Glutamatergic neuron (in vitro differentiated cells): ENCODE measurements at regions not wholly inside any gene's neighbourhood (a gene's known extent, or its start where the extent isn't known, plus 50 kb on each side); places are given as distances from the start of the nearest gene placed in this dataset.

Experiments
- DNase-seq: peaks from one replicate; pipeline ENCODE4 v3.0.0; 2022
- H3K27ac Mint-ChIP-seq: one replicate; pipeline ENCODE4 v1.8.0; 2020; ENCODE audit warnings: mild to moderate bottlenecking, mixed read lengths, inconsistent platforms; ENCODE audit not compliant: unreplicated experiment
- H3K27me3 Mint-ChIP-seq: one replicate; pipeline ENCODE4 v1.8.0; 2020; ENCODE audit warnings: mild to moderate bottlenecking, moderate library complexity, mixed read lengths, inconsistent platforms; ENCODE audit not compliant: unreplicated experiment
- H3K36me3 Mint-ChIP-seq: one replicate; pipeline ENCODE4 v1.8.0; 2020; ENCODE audit warnings: mild to moderate bottlenecking, mixed read lengths, inconsistent platforms; ENCODE audit not compliant: unreplicated experiment
- H3K4me1 Mint-ChIP-seq: one replicate; pipeline ENCODE4 v1.8.0; 2020; ENCODE audit warnings: mild to moderate bottlenecking, low read depth, mixed read lengths, inconsistent platforms; ENCODE audit not compliant: unreplicated experiment
- H3K4me3 Mint-ChIP-seq: one replicate; pipeline ENCODE4 v1.8.0; 2020; ENCODE audit warnings: mild to moderate bottlenecking, mixed read lengths, inconsistent platforms; ENCODE audit not compliant: unreplicated experiment
- H3K9me3 Mint-ChIP-seq: one replicate; pipeline ENCODE4 v1.8.0; 2020; ENCODE audit warnings: mild to moderate bottlenecking, moderate library complexity, mixed read lengths, inconsistent platforms; ENCODE audit not compliant: unreplicated experiment
- TF ChIP-seq, protein P1 (sequence below): fragments of 200-600 bp; sonication (generic); IDR thresholded peaks from one replicate; pipeline ENCODE4 v1.5.0; 2021; ENCODE audit not compliant: partially characterized antibody, unreplicated experiment

DNA sequence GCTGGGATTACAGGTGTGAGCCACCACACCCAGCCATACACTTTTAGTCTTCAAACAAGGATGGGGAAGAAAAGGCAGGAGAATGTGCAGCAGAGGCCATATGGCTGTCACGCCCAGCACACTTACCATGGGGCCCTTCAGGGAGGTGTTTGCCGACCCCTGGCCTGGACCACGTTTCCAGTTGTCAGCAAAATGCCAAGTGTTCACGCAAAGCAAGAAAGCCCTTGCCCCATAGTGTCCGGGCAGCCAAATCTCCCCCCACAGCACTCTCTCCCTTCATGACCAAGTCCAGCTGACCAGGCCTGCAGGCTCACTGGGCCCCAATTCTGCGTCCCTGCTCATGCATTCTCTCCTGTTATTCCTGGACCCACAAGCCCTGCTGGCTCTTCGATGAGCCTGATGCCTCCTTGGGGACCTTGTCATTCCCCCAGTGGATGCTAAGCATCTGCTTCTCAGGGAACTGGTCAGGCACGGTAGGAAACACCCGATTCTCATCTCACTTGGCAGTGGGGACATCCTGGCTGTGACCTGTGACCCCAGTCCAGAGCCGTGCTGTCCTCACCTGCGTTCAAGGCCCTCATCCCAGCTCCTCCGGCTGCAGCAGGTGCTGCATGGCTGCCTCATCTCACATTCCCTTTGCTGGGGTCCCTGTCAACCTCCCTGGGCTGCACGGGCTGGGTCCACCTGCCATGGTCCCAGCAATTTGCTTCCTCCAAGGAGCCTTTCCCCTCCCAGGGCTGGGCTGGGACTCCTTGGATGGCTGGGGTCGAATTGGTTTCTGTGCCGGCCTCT lies 96.4 kb downstream of the CTTN start:
- DNase-seq = no peak
- peaks cover 4% of the 10 kb centered on the region for H3K4me1 Mint-ChIP-seq
- H3K36me3 Mint-ChIP-seq = peaks cover 4% of the 10 kb centered on the region
- no peak overlapping the region for H3K27ac Mint-ChIP-seq
- no peak overlapping the region for H3K4me3 Mint-ChIP-seq
- TF ChIP-seq, protein P1, sequence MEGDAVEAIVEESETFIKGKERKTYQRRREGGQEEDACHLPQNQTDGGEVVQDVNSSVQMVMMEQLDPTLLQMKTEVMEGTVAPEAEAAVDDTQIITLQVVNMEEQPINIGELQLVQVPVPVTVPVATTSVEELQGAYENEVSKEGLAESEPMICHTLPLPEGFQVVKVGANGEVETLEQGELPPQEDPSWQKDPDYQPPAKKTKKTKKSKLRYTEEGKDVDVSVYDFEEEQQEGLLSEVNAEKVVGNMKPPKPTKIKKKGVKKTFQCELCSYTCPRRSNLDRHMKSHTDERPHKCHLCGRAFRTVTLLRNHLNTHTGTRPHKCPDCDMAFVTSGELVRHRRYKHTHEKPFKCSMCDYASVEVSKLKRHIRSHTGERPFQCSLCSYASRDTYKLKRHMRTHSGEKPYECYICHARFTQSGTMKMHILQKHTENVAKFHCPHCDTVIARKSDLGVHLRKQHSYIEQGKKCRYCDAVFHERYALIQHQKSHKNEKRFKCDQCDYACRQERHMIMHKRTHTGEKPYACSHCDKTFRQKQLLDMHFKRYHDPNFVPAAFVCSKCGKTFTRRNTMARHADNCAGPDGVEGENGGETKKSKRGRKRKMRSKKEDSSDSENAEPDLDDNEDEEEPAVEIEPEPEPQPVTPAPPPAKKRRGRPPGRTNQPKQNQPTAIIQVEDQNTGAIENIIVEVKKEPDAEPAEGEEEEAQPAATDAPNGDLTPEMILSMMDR = no peak
- H3K9me3 Mint-ChIP-seq = peaks cover 8% of the 10 kb centered on the region
- peaks cover 4% of the 10 kb centered on the region for H3K27me3 Mint-ChIP-seq

DNA sequence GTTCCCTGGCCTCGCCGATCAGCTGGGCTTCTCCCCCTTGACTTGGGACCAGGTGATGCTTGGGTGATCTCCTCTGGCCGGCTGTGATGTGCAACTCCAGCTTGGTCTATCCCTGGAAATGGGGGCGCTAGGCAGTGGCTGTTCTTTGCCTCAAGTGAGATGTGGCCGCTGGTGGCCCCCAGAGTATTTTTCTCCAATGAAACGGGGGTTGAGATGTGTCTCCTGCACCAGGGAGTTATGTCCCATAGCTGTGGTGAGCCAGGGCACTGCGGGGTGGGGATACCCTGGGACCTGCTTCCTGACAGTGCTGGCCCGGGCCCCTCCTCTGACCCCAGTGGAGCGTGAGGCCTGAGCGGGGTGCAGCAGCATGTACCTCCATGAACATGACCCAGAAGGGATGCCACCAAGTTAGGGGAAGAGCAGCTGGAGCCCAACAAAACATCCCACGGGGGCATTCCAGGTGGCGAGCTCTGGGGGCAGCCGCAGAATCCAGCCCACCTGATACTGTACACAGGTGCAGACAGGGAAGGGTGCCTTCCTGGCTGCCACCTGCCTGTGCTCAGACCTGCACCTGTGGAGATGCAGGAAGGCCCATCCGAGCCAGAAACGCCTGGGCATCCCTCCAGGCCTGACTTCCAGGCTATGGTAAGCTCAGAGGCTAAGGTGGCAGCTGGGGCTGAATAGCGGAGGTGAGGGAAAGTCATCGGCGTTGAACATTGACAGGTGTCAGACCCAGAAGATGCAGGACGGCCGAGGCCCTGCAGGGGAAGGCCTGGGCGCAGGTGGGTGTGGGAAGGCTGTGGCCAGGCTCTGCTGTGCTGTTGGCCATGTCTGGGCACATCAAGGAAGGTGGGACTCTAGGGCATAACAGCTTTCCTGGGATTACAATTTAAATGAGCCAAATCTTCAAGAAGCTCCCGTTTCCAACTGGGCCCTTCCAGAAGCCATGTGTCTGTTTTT lies 97.3 kb downstream of the CTTN start:
- no peak for DNase-seq
- Mint-ChIP-seq H3K27me3 (peaks cover 3% of the 10 kb centered on the region), H3K4me1 (peaks cover 8% of the 10 kb centered on the region), H3K4me3 (no peak overlapping the region), H3K27ac (no peak overlapping the region), H3K9me3 (peaks cover 12% of the 10 kb centered on the region), H3K36me3 (peaks cover 4% of the 10 kb centered on the region)
- TF ChIP-seq, protein P1 = no peak

DNA sequence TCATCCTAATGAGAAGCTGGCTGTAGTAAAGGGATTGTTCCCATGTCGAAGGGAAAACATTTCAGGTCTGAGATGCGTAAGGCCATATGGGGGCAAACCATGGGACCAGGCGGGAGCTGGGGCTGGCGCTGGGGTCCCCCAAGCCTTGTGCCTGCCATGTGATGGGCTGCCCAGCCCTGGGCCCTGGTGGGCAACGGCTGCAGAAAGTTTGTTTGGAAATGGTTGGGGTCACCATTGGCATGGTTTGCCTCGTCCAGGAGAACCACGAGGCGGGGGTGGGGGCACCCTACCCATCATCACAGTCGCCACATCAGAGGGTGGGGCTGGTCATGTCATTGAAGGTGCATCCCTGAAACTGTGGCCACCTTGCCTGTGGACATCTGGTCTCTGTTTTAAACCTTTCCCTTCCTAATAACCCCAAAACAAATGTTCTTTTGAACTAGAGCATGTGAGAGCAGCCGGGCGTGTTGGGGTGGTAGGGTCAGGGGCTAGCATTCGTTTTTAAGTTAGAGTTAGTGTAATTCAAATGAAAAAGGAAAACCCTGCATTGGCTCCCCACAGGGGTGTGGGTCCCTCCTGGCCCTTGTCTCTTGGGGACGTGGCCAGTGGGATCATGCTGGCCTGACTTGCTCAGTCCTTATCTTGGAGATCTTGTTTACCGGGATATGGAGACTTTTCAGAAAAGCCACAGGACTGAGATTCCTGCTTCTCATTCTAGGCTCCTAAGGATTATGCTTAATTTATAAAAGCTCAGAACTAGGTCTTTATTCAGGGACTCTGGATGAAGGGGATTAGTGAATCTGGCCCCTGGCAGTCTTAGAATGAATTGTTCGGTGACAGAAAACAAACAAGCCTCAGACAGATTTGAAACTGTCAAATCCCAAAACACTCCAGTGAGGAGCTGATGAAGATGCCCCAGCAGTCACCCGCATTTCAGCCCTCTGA lies 98.5 kb downstream of the CTTN start:
- Mint-ChIP-seq H3K4me1 (peaks cover 11% of the 10 kb centered on the region), H3K27me3 (peaks cover 2% of the 10 kb centered on the region)
- TF ChIP-seq, protein P1 = no peak

DNA sequence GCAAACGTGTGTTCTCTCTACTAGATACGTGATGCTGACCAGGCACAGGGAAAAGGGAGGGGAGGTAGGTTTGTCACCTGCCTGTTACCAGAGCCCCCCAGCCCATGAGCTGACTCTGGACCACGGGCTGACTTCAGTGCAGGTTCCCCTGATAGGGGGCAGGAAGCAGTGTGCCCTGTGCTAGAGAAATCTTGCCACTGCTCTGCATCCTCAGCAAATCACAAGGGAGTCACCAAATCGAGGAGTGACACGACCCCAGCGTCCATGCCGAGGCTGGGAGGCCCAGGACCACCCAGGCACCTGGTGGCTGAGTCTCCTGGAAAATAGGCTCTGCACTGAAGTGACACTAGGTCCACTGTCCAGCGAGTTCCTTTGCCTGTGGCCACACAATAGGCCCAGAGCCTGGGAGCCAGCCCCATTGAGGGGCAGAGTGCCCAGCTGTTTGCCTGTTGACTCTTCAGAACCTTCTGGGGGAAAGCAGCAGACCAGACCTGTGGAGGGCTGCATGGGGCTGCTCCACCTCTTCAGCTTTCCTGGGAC lies 99.3 kb downstream of the CTTN start:
- no peak overlapping the region for H3K27ac Mint-ChIP-seq
- TF ChIP-seq, protein P1 = no peak
- peaks cover 9% of the 10 kb centered on the region for H3K9me3 Mint-ChIP-seq
- no peaks in the 10 kb centered on the region for H3K36me3 Mint-ChIP-seq
- H3K27me3 Mint-ChIP-seq = peaks cover 2% of the 10 kb centered on the region
- H3K4me1 Mint-ChIP-seq = peaks cover 11% of the 10 kb centered on the region
- DNase-seq = no peak
- no peak overlapping the region for H3K4me3 Mint-ChIP-seq

More for the DNA sequence above, 98.5 kb downstream of the CTTN start:
- H3K27ac Mint-ChIP-seq = no peak overlapping the region
- no peak overlapping the region for H3K4me3 Mint-ChIP-seq
- H3K9me3 Mint-ChIP-seq = peaks cover 9% of the 10 kb centered on the region
- no peak for DNase-seq
- H3K36me3 Mint-ChIP-seq = no peaks in the 10 kb centered on the region
